ENCODE measurements at regions not wholly inside any gene's neighbourhood (a gene's known extent, or its start where the extent isn't known, plus 50 kb on each side); places are given as distances from the start of the nearest gene placed in this dataset.

DNA sequence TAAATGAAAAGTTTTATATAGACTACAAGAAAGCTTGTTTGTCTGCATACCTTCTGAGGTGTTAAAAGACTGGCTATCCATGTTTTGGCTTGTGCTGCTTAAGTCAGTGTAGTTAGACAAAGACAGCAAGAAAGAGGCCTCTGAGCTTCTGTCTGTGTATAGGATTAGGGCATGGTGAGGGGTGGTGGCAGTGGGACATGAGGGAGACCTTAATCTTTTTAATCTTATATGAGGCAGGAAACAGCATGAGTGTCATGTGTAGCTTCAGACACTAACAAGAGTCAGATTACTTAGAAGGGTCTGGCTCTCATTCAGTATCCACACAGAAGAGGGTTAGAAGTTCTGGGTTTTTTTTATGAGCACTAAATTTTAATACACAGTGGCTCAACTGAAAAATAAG is 213.3 kb downstream of the GABRG1 start:
- no peaks in the 10 kb centered on the region for H3K9me3 ChIP-seq
- H3K36me3 ChIP-seq: no peaks in the 10 kb centered on the region
- no peak overlapping the region for H3K27ac ChIP-seq
- intact Hi-C loops (cut with DNase I): no loop called here
- no peak overlapping the region for H3K4me3 ChIP-seq
- H3K27me3 ChIP-seq: no peaks in the 10 kb centered on the region
- no peaks in the 10 kb centered on the region for H3K4me1 ChIP-seq
- TF ChIP-seq, protein P1, sequence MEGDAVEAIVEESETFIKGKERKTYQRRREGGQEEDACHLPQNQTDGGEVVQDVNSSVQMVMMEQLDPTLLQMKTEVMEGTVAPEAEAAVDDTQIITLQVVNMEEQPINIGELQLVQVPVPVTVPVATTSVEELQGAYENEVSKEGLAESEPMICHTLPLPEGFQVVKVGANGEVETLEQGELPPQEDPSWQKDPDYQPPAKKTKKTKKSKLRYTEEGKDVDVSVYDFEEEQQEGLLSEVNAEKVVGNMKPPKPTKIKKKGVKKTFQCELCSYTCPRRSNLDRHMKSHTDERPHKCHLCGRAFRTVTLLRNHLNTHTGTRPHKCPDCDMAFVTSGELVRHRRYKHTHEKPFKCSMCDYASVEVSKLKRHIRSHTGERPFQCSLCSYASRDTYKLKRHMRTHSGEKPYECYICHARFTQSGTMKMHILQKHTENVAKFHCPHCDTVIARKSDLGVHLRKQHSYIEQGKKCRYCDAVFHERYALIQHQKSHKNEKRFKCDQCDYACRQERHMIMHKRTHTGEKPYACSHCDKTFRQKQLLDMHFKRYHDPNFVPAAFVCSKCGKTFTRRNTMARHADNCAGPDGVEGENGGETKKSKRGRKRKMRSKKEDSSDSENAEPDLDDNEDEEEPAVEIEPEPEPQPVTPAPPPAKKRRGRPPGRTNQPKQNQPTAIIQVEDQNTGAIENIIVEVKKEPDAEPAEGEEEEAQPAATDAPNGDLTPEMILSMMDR (IDR thresholded peaks at IDR 0.05): no peak
- DNase-seq (no peak), ATAC-seq (no peak)

DNA sequence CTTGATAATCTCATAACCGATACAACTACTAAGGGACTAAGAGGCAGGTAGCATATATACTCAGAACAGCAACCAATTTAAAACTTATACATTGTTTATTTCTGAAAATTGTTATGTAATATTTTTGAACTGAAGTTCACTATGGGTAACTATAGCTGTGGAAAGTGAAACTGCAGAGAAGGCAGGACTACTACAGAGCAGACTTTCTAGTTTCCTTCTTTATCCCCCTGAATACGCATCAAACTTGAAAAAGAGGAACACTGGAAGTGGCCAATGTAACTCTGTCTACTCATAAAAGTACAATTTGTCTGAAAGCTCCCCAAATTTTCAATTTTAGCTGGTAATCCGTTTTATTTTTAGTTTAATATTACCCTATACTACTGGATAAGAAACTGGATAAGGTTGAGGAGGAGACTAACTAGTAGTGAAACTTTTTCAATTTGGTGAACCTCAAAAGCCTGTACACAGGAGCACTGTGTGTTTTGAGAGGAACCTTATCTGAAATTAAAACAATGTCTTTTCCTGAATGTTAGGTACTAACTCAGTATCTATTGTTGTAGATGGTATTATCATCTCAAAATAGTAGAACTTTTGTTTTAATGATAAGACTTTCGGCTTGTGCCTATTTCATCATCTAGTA is 225.8 kb downstream of the GABRG1 start:
- no peak for ATAC-seq
- Histone ChIP-seq H3K27me3 (no peaks in the 10 kb centered on the region), H3K4me1 (no peaks in the 10 kb centered on the region), H3K4me3 (no peak overlapping the region), H3K27ac (no peak overlapping the region), H3K9me3 (no peaks in the 10 kb centered on the region), H3K36me3 (no peaks in the 10 kb centered on the region)
- DNase-seq: no peak
- TF ChIP-seq, protein P1 (IDR thresholded peaks at IDR 0.05): no peak
- intact Hi-C loops (cut with DNase I): no loop called here

DNA sequence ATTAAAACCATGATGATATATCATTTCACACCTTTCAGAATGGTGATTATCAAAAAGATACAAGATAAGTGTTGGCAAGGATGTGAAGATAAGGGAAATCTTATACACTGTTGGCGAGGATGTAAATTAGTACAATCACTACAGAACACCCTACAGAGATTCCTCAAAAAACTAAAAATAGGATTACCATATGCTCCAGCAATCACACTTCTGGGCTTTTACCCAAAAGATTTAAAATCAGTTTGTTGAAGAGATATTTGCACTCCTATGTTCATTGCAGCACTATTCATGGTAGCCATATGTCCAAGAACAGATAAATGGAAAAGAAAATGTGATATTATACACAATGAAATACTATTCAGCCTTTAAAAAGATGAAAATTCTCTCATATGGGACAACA is 240.4 kb downstream of the GABRG1 start:
- Histone ChIP-seq H3K36me3 (no peaks in the 10 kb centered on the region), H3K4me1 (no peaks in the 10 kb centered on the region), H3K27ac (no peak overlapping the region), H3K9me3 (no peaks in the 10 kb centered on the region), H3K4me3 (no peak overlapping the region), H3K27me3 (no peaks in the 10 kb centered on the region)
- DNase-seq: no peak
- intact Hi-C loops (cut with DNase I): no loop called here
- TF ChIP-seq, protein P1 (IDR thresholded peaks at IDR 0.05): no peak
- ATAC-seq: no peak

DNA sequence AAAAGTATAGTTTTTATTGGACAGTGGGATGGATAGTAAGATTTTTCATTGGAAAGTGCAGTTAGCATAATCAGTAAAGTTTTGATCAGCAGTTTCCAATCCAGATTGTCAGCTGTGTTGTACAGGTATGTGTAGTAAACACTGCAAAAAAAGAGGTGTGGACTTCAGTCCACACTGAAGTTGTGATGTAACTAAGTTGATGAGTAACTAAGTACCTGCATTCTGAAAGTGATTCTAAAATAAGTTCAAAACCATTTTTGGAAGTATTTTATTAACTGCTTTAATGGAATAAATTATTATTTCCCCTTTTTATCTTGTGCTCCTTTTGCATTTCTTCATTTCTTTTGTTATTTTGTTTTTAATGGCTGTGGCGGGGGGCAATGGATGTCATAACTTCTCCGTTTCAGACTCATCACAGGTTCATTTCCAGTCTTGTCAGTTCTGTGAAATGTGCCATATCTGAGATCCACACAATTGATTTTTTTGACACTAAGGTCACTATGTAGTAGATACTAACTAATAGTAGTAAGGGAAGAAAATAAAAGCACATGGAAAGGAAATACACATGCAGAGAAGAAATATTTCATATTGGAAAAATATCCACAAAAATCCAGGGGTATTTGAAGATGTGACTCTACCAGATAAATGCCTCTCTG is 247.5 kb downstream of the GABRG1 start:
- intact Hi-C loops (cut with DNase I): no loop called here
- ATAC-seq: no peak
- no peaks in the 10 kb centered on the region for H3K9me3 ChIP-seq

DNA sequence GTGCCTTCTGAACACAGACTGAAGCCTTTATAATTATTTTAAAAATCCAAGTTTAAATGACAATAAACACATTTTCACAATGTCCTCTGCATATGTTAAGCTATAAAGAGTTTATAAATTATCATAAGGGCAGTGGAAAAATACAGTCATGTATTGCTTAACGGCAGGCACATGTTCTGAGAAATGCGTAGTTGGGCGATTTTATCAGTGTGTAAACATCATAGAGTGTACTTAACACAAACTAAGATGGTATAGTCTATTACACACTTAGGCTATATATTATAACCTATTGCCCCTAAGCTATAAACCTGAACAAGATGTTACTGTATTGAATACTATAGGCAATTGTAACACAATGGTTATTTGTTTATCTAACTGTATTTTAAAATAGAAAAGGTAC is 254.7 kb downstream of the GABRG1 start:
- intact Hi-C loops (cut with DNase I): no loop called here
- no peaks in the 10 kb centered on the region for H3K9me3 ChIP-seq
- TF ChIP-seq, protein P1 (IDR thresholded peaks at IDR 0.05): no peak
- H3K27me3 ChIP-seq: no peaks in the 10 kb centered on the region
- H3K36me3 ChIP-seq: no peaks in the 10 kb centered on the region
- no peak for ATAC-seq
- H3K27ac ChIP-seq: no peak overlapping the region
- DNase-seq: no peak
- H3K4me3 ChIP-seq: no peak overlapping the region
- H3K4me1 ChIP-seq: no peaks in the 10 kb centered on the region

More for the DNA sequence above, 247.5 kb downstream of the GABRG1 start:
- TF ChIP-seq, protein P1 (IDR thresholded peaks at IDR 0.05): no peak
- no peaks in the 10 kb centered on the region for H3K27me3 ChIP-seq
- no peaks in the 10 kb centered on the region for H3K4me1 ChIP-seq
- no peak overlapping the region for H3K27ac ChIP-seq
- no peak for DNase-seq
- H3K36me3 ChIP-seq: no peaks in the 10 kb centered on the region
- no peak overlapping the region for H3K4me3 ChIP-seq

All from upper lobe of right lung (tissue), 1 donor.